ENCODE measurements at regions not wholly inside any gene's neighbourhood (a gene's known extent, or its start where the extent isn't known, plus 50 kb on each side); places are given as distances from the start of the nearest gene placed in this dataset.

DNA sequence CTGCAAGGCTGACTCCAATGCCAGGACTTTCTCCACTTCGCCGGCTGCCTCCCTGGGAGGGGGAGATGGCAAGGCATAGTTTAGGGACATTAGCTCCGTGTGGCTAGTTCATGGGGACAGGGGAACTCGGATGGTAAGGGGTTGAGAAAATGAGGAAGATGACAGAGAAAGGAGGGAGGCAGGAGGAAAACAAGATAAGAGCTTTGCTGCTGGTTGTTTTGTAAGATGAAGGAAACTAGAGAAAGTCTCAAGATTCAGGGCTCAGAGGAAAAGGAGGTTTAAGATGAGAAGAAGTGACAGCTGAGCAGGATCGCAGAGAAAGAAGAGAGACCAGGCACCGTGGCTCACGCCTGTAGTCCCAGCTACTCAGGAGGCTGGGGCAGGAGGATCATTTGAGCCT, 180.9 kb upstream of the RREB1 start:
- DNase-seq (ENCODE audit: extremely low spot score), result no peak
- ChIA-PET POLR2A (no interaction called here), CTCF (interaction anchor here (0.8 to 1.6 kb wide), 2 partner anchors 19 to 132 kb away, joined by 3 to 4 read pairs; no protein-coding TSS in a partner anchor)
- TF ChIP-seq, protein P1, sequence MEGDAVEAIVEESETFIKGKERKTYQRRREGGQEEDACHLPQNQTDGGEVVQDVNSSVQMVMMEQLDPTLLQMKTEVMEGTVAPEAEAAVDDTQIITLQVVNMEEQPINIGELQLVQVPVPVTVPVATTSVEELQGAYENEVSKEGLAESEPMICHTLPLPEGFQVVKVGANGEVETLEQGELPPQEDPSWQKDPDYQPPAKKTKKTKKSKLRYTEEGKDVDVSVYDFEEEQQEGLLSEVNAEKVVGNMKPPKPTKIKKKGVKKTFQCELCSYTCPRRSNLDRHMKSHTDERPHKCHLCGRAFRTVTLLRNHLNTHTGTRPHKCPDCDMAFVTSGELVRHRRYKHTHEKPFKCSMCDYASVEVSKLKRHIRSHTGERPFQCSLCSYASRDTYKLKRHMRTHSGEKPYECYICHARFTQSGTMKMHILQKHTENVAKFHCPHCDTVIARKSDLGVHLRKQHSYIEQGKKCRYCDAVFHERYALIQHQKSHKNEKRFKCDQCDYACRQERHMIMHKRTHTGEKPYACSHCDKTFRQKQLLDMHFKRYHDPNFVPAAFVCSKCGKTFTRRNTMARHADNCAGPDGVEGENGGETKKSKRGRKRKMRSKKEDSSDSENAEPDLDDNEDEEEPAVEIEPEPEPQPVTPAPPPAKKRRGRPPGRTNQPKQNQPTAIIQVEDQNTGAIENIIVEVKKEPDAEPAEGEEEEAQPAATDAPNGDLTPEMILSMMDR (IDR thresholded peaks at IDR 0.05; ENCODE audit: control extremely low read depth, extremely low read depth, low read depth, missing control alignments), result no peak

DNA sequence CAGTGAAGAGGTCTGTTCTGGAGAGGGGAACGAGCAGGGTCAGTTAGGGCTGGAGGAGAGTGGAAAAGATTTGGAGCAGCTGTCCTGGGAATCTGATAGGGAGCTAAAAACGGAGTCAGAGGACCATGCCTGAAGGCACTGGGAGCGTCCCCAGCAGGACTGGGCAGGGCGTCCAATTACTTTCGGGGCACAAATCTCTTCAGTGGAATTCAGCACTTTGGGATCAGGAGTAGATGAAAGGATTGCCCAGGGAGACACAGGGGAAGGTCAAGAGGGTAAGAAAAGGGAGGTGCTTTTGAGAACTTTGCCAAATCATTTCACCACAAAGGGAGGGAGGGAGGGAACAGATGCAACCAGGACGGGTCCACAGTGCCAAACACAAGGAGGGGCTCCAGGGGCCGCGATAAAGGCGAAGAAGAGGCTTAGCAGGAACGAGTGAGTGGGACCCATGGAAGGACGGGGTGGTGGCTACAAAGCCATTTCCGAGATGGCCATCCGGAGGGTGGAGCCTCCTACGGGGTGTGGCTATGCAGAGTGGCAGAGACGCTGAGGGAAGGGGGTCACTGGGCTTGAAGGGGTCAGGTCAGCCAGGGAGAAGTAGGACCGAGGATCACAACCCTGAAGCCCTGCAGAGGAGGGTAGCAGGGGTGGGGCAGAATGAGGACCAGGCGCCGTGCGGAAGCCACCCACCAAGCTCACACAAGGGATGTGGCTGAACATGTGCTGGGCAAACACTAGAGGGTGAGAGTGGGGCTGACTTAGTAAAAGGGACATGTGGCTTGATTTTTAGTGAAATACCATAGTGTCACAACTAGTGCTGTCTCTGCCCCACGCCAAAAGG, 180.0 kb upstream of the RREB1 start:
- POLR2A ChIA-PET, result no interaction called here

DNA sequence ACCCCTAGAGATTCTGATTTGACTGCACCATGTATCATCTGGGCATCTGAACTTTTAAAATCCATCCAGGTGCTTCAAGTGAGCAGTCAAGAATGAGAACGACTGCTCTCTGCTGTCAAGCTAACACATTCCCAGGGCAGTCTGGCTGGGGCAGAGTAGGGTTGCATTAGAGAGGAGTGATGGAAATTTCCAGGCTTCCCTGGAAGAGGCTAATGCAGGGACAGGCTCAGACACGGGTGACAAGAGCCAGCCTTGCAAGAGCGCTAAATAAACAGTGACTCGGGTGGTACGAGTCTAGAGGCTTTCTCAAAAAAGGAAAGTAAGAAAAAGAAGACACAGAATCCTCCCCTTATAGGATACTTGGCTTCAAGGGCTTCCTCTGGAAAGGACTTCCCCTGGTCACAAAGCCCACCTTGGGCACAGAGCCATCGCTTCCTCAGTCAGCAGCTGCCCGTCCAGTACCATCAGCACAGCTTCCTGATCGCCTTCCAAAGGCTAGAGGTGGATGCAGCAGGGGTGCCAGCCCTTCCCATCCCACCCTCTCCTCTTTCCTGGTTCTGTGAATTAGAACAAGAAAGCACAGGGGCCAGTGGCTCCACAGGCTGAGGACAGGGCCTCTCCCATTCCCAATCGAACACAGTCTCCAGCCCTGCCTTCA, 177.4 kb upstream of the RREB1 start:
- TF ChIP-seq, protein P1 (IDR thresholded peaks at IDR 0.05; ENCODE audit: control extremely low read depth, extremely low read depth, low read depth, missing control alignments), result no peak
- CTCF ChIA-PET, result interaction anchor here (0.6 kb wide), 2 partner anchors 12 to 18 kb away, joined by 3 read pairs; no protein-coding TSS in a partner anchor
- no peak for DNase-seq (ENCODE audit: extremely low spot score)
- POLR2A ChIA-PET, result no interaction called here

More for the DNA sequence above, 180.0 kb upstream of the RREB1 start:
- CTCF ChIA-PET, result interaction anchor here (1.6 kb wide), 1 partner anchor 18 kb away, joined by 4 read pairs; no protein-coding TSS in a partner anchor
- TF ChIP-seq, protein P1 (IDR thresholded peaks at IDR 0.05; ENCODE audit: control extremely low read depth, extremely low read depth, low read depth, missing control alignments), result no peak
- DNase-seq (ENCODE audit: extremely low spot score), result no peak

DNA sequence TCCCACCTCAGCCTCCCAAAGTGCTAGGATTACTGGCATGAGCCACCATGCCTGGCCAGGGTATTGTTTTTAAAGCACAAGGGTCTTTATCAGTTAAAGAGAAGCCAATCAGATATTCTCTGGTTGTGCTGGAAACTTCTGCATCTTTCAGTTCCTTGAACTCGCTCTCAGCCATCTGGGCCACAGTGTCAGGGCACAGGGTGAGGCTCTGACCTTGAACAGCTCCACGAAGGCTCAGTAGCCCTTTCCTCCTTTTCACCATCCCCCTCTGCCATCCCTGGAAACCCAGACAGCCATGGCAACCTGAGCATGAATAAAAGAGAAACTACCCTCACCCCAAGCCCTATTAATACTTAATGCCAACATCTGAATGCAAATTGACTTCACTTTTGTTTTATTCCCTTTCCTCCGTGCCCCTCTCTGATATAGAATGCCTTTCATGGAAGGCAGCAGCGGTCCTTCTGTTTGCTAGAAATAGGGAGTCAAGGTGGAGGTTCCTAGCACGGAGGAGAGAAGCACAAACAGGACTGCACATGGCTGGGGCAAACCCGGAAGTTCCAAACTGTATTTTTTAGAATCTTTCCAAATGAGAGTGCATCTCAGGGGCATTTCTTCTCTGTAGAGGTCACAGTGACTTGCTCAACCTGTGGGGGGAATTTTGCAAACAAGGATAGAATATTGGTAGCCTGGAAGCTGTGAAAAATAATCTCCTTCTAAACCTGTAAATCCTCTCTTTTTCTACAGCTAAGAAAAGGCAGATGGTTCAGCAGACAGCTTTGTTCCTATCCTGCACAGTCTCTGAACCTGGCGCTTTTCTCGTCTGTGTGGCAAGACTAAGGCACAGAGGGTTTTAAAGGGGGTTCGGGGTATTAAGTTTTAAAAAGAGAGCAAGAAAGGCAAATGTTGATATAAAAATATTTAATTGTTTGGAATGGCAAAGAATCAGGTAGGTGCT, 176.4 kb upstream of the RREB1 start:
- ChIA-PET POLR2A (interaction anchor here (0.6 kb wide), 1 partner anchor 142 kb away, joined by 7 read pairs; no protein-coding TSS in a partner anchor), CTCF (interaction anchor here (0.8 kb wide), 1 partner anchor 11 kb away, joined by 4 read pairs; no protein-coding TSS in a partner anchor)
- TF ChIP-seq, protein P1 (IDR thresholded peaks at IDR 0.05; ENCODE audit: control extremely low read depth, extremely low read depth, low read depth, missing control alignments), result no peak
- DNase-seq (ENCODE audit: extremely low spot score), result no peak

DNA sequence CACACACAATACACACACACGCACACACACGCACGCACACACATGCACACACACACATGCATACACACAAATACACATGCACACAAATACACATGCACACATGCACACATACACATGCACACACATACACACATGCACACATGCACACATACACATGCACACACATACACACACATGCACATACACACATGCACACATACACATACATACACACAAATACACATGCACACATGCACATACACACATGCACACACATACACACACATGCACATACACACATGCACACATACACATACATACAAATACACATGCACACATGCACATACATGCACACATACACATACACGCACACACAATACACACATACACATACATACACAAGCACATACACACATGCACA, 175.4 kb upstream of the RREB1 start:
- no peak for DNase-seq (ENCODE audit: extremely low spot score)
- POLR2A ChIA-PET, result no interaction called here
- TF ChIP-seq, protein P1 (IDR thresholded peaks at IDR 0.05; ENCODE audit: control extremely low read depth, extremely low read depth, low read depth, missing control alignments), result no peak
- CTCF ChIA-PET, result no interaction called here

DNA sequence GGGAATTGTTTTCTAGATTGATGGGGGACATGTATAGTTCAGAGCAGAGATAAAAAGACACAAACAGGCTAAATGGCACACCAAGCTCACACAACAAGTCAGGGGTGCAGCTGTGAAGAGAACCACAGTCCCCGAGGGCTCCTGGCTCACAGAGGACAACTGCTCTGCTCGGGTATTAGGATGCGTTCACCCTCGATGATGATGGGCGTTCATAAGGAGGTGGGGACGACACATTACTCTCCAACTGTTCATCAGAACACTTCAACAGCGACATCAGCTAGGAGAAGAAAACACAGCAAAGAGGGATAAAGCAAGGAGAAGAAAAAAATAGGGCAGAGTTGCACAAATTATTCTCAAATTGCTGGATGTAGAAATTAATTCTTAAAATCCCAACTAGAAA, 174.8 kb upstream of the RREB1 start:
- CTCF ChIA-PET, result no interaction called here
- POLR2A ChIA-PET, result no interaction called here
- no peak for DNase-seq (ENCODE audit: extremely low spot score)
- TF ChIP-seq, protein P1 (IDR thresholded peaks at IDR 0.05; ENCODE audit: control extremely low read depth, extremely low read depth, low read depth, missing control alignments), result no peak
